ENCODE measurements at regions not wholly inside any gene's neighbourhood (a gene's known extent, or its start where the extent isn't known, plus 50 kb on each side); places are given as distances from the start of the nearest gene placed in this dataset.

DNA sequence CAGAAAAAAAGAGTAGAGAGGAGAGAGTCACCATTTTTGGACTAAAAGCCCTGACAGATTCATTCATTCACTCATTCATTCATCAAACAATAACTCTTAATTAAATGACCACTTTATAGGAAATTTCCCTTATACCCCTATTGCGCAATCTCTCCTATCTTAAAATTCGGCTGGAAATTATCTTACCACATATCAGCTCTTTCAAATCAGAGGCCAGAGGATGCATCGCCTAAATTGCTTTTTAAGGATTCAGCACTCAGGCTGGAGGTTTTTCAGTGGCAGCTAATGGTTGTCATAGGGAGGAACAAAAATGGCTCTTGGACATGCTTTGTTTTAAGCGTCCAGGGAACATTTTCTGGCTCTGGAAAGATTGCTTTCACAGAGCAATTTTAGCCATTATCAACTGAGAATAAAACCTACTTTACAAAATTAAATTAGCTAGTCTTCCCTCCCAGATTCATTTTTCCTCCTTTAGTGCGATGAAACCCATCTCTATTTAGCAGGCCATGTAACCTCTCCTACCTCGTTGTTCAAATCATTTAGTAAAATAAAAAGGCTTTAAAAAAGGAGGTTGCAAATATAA lies 115.2 kb downstream of the OLFM4 start:
- DNase-seq (ENCODE audit: low read depth in 2 of 2): no peak

DNA sequence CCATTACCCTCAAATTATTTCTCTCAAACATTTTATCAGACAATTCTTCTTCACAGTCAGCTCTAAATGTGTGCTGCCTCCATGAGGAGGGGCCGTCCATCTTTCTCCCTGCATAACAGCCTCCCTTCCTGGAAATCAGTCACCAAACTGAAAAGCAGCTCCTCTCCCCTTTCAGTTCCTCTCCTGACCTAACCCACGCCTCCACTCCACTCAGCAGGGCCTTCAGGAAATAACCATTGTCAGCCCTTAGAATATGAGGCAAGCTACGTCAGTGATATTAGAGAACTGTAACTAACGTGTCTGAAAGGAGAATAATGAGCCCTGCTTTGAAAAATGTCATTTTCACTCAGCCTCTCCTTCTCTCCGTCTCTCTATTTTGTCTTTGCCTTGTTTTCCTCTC lies 116.2 kb downstream of the OLFM4 start:
- DNase-seq (ENCODE audit: low read depth in 2 of 2): no peak

DNA sequence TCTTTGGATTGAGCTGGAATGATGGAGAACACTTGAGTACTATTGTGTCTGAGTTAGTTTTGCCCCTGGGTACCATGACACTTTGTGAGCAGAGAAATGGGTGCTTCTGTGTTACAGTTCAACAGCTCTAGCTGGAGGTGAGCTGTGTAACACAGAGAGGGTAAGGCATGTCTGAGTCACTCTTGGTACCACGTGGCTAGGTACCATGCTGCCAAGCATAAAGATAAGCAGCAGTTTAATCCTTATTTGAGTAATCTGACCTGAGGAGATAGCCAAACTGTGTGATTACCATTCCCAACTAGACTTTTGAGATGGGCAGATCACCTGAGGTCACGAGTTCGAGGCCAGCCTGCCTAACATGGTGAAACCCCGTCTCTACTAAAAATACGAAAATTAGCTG lies 122.0 kb downstream of the OLFM4 start:
- DNase-seq (ENCODE audit: low read depth in 2 of 2): no peak

DNA sequence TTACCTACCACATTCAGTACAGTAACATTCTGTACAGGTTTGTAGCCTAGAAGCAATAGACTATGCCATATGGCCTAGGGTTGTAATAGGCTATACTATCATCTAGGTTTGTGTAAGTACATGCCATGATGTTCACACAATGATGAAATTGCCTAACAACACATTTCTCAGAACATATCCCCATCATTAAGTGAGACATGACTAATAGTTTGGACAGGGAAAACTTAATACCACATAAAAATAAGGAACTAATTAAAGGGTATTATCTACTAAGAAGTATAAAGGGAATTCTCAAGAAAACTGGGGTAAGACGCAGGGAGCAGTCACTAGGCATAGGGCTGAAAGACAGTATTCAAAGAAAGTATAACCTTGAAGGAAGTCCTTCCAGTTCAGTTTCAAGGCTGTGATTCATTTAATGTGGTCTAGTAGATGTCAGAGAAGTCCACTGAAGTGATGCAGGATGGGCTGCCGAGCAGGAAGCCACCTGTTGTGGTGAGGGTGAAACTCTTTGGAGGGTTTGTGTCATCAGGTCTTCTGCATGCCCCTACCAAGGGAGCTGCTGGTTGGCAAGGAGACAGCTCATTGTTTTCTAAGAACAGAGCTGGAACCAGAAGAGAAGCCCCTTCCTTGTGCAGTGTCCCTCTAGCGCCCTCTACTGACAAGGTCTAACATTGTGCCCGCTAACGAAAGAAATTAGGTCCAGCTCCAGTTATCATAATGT lies 122.9 kb downstream of the OLFM4 start:
- peak; percentile 10 to 15 for DNase-seq (ENCODE audit: low read depth in 2 of 2)

DNA sequence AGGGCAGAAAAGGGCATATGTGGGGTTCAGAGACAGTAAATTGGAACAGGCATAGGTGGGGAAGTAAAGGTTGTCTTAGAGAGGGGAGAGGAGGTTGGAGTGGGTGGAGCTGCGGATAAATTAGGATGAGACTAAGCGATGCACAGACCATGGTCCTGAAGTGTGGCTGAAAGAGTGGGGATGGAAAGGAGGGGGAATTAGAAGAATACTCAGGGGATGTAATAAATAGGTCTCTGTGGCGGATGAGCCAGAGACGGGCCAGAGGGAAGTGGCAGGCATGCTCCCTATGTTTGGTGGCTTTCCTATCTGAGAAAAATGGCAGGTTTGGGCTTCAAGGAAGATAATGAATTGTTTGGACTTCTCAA lies 123.4 kb downstream of the OLFM4 start:
- DNase-seq (ENCODE audit: low read depth in 2 of 2): no peak

DNA sequence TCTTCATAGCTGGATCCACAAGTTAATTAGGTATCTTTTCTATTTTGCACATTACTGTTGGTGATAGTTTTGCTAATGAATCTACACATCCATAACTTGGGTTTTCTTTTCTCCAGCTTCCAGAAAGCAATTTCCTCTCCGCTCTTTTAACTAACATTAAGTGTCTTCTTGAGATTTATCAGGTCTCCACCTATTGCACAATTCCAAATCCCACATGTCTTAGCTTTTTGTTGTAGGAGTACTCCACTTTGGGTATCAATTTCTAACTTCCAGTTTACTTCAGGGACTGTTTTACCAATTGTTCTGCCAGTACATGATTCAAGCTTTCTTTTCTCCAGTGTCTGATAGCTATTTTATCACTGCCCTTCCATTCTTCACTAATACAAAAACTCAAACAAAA lies 129.6 kb downstream of the OLFM4 start:
- no peak for DNase-seq (ENCODE audit: low read depth in 2 of 2)

DNA sequence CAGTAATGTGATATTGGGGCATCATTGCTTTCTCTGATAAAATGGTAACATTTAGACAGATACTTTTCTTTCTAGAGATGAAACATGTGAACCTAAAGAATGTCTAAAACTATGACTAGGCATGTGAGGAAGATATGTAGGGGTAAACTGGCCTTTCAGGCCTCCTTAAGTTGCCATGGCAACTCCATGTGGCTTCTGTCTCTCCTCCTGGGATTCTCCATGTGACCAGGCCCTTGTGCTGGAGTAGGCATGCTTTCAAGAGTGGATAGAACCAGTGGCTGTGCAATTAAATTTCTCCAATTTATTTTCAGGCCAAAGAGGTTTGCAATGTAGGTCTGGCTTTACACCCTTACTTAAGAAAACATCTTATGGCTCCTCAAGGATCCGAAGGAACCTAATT lies 130.8 kb downstream of the OLFM4 start:
- DNase-seq (ENCODE audit: low read depth in 2 of 2): no peak

DNA sequence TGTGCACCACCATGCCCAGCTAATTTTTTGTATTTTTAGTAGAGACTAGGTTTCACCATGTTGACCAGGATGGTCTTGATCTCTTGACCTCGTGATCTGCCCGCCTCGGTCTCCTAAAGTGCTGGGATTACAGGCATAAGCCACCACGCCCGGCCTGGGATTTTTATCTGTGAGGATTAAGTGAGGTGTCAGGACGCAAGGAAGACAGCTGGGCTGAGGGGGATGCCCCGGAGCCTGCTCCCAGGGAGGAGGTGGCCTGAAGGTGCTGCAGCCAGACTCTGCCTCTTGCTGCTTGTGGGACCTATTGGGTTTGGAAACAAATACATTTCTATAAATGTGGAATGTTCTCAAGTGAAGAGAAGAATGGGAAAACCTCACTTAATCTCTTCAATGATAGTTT lies 131.6 kb downstream of the OLFM4 start:
- DNase-seq (ENCODE audit: low read depth in 2 of 2): no peak

DNA sequence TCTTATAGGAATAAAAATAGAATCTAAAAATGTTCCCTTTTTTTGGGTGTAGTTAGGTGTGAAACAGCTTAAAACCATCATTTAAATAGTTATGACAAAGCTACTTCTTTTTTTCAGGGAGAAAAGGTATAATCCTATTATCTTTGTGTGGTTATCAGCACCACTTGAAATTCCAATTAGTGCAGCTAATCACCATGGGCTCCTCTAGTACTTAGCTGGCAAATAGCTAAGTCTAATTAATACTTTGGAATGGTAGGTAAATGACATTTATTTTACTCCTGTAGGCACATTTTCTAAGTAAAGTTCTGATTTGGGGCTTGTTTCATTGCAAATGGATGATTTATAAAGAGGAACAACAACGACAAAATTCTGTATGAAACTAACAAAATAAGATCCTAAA lies 132.6 kb downstream of the OLFM4 start:
- no peak for DNase-seq (ENCODE audit: low read depth in 2 of 2)

DNA sequence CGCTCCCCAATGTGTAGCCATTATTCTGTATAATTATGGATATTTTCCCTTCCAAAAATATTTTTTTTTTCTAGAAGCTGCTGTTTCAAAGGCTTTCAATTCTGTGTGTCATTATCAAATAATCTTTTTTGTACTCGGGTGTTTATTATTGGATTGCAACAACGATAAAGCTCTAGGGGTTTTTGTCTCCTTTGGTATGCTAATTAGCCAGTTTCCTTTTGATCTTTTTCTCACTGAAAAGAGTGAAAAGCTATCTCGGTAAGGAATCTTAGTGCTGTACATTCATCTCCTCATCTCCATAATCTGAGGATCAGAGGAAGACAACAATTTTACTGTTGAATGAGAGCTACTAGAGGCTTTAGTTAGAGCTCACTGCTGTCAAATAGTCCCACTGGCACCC lies 136.6 kb downstream of the OLFM4 start:
- no peak for DNase-seq (ENCODE audit: low read depth in 2 of 2)

DNA sequence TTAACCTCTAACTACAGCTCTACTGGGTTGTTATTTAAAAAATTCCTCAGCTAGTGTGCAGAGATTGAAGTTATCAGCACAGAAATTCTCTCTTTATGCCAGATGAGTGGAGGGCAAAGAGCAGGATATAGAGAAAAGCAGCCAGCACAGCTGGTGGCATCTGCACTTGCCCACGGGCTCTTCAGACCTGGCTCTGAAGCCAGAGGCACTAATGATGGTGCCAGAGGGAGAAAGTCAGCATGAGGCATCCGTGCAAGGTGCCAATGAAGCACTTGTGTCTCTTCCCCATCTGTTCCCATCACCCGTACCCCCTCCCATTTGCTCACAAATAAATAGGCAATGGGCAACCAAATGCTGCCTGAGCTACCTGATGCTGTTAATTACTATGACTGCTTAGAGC lies 138.9 kb downstream of the OLFM4 start:
- no peak for DNase-seq (ENCODE audit: low read depth in 2 of 2)

DNA sequence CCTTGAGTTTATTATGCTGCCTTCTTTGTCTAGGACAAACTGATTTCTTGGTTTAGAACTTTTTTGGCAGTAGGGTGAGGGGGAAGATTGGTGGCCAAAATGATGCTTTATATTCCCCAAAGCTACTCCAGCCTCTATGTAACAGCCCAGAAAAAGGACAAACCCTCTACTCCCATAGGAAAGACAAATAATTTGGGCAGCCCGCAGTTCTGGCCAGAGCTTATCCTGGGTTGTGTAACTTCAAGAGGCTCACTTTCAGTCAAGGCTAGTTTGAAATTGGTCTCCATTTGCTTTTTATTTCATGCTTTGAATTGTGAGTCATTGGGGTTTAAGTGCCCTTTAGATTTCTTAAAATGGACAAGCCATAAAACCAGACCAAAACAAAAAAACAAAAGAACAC lies 142.3 kb downstream of the OLFM4 start:
- DNase-seq (ENCODE audit: low read depth in 2 of 2): no peak

DNA sequence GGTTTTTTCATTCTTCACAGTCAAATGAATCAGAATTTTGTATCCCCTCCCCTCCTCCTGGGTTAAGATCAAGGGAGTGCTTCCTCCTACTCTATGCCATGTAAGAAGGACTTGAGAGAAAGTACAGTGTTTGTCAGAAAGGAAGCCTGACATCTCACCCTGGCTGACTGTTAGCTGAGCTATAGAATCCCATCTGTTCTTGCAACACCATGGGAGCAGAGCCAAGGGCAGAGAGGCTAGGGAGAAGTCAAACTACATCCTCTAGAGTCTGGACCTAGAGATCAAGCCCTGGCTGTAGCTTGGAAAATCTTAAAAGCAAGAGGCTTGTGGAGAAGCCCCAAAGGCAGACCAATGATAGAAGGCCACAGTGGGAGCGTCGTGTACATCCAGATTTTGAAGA lies 145.9 kb downstream of the OLFM4 start:
- DNase-seq (ENCODE audit: low read depth in 2 of 2): no peak

DNA sequence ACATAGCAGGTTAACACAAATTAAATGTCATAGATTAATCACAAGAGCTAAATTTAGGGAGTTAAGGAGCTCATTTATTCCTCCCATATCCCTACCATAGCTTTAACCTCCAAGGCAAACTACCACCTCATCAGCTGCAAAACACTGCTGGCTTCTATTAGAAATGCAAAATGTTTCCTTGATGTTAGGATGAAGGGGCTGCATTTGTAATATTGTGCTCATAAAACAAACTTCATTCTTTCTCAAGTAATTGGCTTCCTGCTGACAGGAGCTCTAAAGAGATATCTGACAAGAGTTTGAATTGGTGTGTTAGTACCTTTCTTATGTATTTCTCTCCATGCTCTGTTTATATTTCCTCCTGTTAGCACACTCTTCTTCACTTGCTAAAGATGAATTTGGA lies 152.1 kb downstream of the OLFM4 start:
- no peak for DNase-seq (ENCODE audit: low read depth in 2 of 2)

DNA sequence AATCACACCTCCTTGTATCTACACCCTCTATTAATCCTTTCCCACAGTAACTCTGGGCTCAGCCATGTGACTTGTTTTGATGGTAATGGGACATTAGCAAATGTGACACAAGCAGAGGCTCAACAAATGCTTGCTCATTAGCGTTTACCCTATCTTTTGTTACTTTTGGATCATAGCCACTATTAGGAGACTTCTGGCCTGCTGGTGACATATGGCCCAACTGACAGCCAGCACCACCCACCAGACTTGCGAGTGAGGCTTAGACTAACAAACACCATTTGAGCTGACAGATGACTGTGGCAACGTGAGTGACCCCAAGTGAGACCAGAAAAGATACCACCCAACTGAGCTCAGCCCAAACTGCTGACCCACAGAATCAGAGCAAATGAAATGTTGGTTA lies 154.1 kb downstream of the OLFM4 start:
- DNase-seq (ENCODE audit: low read depth in 2 of 2): no peak

DNA sequence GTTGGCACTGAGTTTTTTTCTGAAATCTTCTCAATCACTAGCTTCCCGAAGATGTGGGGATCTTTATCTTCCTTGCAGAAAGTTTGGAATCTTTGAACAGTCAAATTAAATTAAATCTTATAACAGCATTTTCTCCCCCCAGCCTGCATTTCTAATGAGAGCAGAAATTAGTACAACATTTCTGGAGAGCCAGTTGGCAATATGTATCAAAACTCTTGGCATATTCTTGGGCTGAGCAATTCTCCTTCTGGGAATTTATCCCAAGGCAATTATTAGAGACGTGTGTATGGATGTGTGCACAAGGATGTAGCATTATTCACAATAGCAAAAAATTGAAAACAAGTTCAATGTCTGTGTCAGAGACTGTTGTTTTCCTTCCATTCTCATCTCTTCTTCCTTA lies 159.5 kb downstream of the OLFM4 start:
- no peak for DNase-seq (ENCODE audit: low read depth in 2 of 2)

DNA sequence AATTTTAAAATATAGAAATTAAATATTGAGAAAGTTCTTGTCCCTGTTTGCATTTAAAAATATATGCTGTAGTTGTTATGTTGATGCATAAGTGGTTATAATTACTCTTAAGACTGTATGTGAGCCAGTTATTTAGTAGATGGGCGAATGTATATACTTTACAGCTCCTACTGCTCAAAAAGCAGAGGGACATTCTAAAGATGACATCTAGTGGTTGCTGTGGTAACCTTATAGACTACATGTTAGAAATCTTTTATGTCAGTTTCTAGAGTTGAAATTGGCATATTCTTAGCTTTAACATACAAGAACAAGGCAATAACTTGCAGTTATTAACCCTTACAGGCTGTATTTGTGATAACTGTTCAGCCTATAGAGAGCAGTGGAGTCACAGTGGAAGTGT lies 160.5 kb downstream of the OLFM4 start:
- DNase-seq (ENCODE audit: low read depth in 2 of 2): no peak

DNA sequence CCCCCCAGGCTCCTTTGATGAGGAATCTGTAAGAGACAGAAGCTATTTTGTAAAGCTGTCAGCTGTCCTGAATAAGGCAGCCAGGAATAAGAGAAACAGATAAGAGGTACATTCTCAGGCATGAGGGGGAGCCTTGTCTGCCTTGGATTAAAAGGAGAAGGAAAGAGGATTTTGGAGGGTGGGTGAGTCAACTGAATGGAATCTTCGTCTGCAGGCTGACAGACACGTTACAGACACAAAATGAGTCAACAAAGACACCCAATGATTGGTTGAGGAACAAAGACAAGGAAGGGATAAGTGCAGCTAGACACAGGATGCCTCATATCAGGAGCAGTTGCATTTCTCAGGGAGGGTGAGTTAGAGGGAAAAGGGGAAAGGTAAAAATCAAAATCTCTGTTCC lies 162.5 kb downstream of the OLFM4 start:
- no peak for DNase-seq (ENCODE audit: low read depth in 2 of 2)

DNA sequence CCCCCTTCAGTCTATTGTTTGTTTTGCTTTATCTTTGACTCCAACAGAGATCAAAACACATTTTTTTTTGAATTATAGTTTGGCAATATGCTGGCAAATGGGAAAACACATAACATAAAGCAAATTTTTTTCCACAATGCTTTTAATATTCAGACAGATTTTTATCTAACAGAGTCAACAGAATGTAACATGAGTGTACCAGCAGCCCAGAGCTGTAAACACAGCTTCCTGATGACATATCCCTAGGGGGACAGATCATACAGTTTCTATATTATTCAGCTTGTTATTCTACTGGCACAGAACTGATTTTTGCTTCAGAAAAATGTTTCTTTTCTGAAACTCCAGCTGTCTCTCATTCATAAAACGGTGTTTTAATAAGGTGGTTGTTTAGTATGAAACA lies 168.8 kb downstream of the OLFM4 start:
- no peak for DNase-seq (ENCODE audit: low read depth in 2 of 2)

DNA sequence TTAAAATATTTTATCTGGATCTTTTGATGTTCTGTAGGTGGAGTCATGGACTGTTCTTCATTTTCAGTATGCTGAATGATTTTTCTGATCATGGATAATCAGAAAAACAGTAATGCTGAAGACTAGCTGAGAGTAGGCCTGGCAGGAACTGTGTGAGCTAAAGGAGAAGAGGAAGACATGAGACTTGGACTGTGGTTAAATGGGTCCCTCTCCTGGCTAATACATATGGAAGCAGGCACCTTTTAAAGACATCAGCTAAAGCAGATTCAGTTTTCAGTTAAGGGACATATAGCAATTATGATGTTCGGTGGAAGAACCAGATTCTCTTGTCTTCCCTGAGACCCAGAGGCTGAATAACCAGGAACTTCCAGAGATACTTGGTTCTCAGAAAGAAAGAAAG lies 169.4 kb downstream of the OLFM4 start:
- DNase-seq (ENCODE audit: low read depth in 2 of 2): no peak

DNA sequence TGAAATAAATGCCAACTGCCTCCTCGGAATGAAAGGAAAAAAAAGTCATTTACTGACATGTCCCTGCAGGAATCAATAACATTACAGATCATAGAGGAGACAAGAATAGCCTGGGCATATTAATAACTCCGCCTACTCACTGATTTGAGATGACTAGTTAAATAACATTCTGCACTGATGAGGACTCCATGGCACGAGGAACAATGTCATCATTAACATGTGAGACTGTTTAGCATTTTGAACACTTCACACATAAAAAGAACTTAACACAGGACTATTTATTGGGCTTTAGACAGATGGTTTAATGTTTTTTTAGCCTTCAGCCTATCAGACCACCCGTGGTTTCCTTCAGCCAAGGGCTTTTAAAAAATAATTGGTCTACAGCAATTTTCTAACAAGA lies 170.1 kb downstream of the OLFM4 start:
- DNase-seq (ENCODE audit: low read depth in 2 of 2): no peak

DNA sequence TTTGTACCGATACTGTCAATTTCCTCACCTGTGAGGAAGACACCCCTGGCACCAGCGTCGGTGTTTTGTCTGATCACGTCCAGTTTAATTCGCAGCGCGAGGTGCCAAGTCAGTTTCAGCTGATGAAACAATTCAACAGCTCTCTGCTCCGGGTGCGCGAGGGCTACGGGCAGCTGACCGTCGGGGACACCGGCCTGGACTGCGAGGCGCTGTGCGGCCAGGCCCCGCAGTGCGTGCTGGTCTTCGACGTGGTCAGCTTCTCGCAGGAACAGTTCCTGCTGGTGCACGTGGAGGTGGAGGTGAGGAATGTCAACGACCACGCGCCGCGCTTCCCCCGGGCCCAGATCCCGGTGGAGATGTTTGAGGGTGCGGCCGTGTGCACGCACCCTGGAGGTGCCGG lies 171.5 kb downstream of the OLFM4 start:
- DNase-seq (ENCODE audit: low read depth in 2 of 2): no peak

DNA sequence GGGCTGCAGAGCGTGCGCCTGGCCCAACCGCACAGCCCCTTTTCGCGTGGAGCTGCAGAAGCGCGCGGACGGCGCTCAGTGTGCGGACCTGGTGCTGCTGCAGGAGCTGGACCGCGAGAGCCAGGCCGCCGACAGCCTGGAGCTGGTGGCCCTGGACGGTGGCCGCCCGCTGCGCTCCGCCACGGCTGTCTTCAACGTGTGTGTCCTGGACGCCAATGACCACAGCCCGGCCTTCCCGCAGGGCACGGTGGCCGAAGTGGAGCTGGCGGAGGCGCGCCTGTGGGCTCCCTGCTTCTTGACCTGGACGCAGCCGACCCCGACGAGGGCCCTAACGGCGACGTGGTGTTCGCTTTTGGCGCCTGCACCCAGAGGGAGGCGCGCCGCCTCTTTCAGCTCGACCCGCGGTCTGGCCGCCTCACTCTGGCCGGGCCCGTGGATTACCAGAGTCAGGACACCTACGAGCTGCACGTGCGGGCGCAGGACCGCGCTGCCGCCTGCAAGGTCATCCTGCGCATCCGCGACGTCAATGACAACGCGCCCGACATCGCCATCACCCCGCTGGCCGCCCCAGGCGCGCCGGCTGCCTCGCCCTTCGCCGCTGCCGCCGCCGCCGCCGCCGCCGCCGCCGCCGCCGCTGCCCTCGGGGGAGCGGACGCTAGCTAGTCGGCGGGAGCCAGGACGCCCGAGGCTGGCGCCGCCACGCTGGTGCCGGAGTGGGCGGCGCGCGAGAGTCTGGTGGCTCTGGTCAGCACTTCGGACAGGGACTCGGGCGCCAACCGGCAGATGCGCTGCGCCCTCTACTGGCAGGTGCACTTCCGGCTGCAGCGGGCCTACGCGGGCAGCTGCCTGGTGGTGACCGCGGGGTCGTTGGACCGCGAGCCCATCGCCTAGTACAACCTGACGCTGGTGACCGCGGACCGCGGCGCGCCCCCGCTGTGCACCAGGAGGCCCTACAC lies 172.2 kb downstream of the OLFM4 start:
- peak; percentile 8 to 32 for DNase-seq (ENCODE audit: low read depth in 2 of 2)

All from stimulated activated CD4-positive, alpha-beta T cell treated with anti-CD3 and anti-CD28 coated beads, Interleukin-4, amount 100 ng/mL, for 48 hours (primary cell).